ENCODE measurements at regions not wholly inside any gene's neighbourhood (a gene's known extent, or its start where the extent isn't known, plus 50 kb on each side); places are given as distances from the start of the nearest gene placed in this dataset.

- Histone ChIP-seq H3K4me3 (replicated peaks in 1 of 3; ENCODE audit: low read depth in 2 of 3, low read length in 3 of 3) (no peak overlapping the region), H3K4me1 (ENCODE audit: control insufficient read depth in 1 of 2, insufficient read depth in 2 of 2, low read length in 2 of 2) (no peaks in the 10 kb centered on the region), H3K9me3 (replicated peaks in 1 of 2; ENCODE audit: control insufficient read depth in 1 of 2, insufficient read depth in 1 of 2, low read length in 2 of 2) (peaks cover 0 to 5% of the 10 kb centered on the region in 2 donors), H3K27me3 (ENCODE audit: control insufficient read depth in 2 of 2, insufficient read depth in 2 of 2, low read length in 2 of 2) (no peaks in the 10 kb centered on the region), H3K4me2 (replicated peaks; ENCODE audit: extremely low read depth, low read length, poor library complexity, severe bottlenecking) (no peak overlapping the region), H3K9ac (ENCODE audit: insufficient read depth, low read length, poor library complexity, severe bottlenecking) (no peak overlapping the region), H2AFZ (ENCODE audit: insufficient read depth, low read depth, low read length, poor library complexity, severe bottlenecking) (no peak overlapping the region), H3K36me3 (replicated peaks in 1 of 2; ENCODE audit: control insufficient read depth in 1 of 2, insufficient read depth in 2 of 2, low read length in 2 of 2) (no peaks in the 10 kb centered on the region), H3K27ac (ENCODE audit: low read depth in 1 of 2, low read length in 2 of 2) (no peak overlapping the region), H4K20me1 (ENCODE audit: insufficient read depth, low read length) (no peaks in the 10 kb centered on the region), H3K79me2 (ENCODE audit: insufficient read depth, low read length) (no peaks in the 10 kb centered on the region)
- no peak overlapping the region for H3K27ac Mint-ChIP-seq
- no peaks in the 10 kb centered on the region for H3K4me1 Mint-ChIP-seq
- H3K27me3 Mint-ChIP-seq (ENCODE audit: low read depth in 3 of 3): peaks cover 0 to 2% (median 0%) of the 10 kb centered on the region in 3 donors
- no peak for TF ChIP-seq CTCF (IDR thresholded peaks at IDR 0.05)
- intact Hi-C loops (cut with micrococcal nuclease): no loop called here
- peaks cover 0 to 16% (median 5%) of the 10 kb centered on the region in 7 donors for H3K9me3 Mint-ChIP-seq
- H3K36me3 Mint-ChIP-seq: no peaks in the 10 kb centered on the region
- DNase-seq: no peak
- 59% methylated on average over 2 of the region's 7 CpGs for WGBS (ENCODE audit: insufficient coverage)
- no peak overlapping the region for H3K4me3 Mint-ChIP-seq
Observed at GRCh38 chr6:18893540-18894269, 506.6 kb downstream of the RNF144B start.

- Histone ChIP-seq H3K9ac (ENCODE audit: insufficient read depth, low read length, poor library complexity, severe bottlenecking) (no peak overlapping the region), H3K4me1 (ENCODE audit: control insufficient read depth in 1 of 2, insufficient read depth in 2 of 2, low read length in 2 of 2) (no peaks in the 10 kb centered on the region), H3K27ac (ENCODE audit: low read depth in 1 of 2, low read length in 2 of 2) (no peak overlapping the region), H4K20me1 (ENCODE audit: insufficient read depth, low read length) (no peaks in the 10 kb centered on the region), H3K79me2 (ENCODE audit: insufficient read depth, low read length) (no peaks in the 10 kb centered on the region), H3K4me3 (replicated peaks in 1 of 3; ENCODE audit: low read depth in 2 of 3, low read length in 3 of 3) (no peak overlapping the region), H3K27me3 (ENCODE audit: control insufficient read depth in 2 of 2, insufficient read depth in 2 of 2, low read length in 2 of 2) (no peaks in the 10 kb centered on the region), H3K4me2 (replicated peaks; ENCODE audit: extremely low read depth, low read length, poor library complexity, severe bottlenecking) (no peak overlapping the region), H3K9me3 (replicated peaks in 1 of 2; ENCODE audit: control insufficient read depth in 1 of 2, insufficient read depth in 1 of 2, low read length in 2 of 2) (peaks cover 0 to 9% of the 10 kb centered on the region in 2 donors), H3K36me3 (replicated peaks in 1 of 2; ENCODE audit: control insufficient read depth in 1 of 2, insufficient read depth in 2 of 2, low read length in 2 of 2) (no peaks in the 10 kb centered on the region), H2AFZ (ENCODE audit: insufficient read depth, low read depth, low read length, poor library complexity, severe bottlenecking) (no peak overlapping the region)
- Mint-ChIP-seq H3K27ac (no peak overlapping the region), H3K4me3 (no peak overlapping the region), H3K9me3 (peaks cover 0 to 16% (median 4%) of the 10 kb centered on the region in 7 donors), H3K4me1 (no peaks in the 10 kb centered on the region), H3K27me3 (ENCODE audit: low read depth in 3 of 3) (peaks cover 0 to 2% (median 0%) of the 10 kb centered on the region in 3 donors), H3K36me3 (no peaks in the 10 kb centered on the region)
- intact Hi-C loops (cut with micrococcal nuclease): no loop called here
- DNase-seq: no peak
- TF ChIP-seq CTCF (IDR thresholded peaks at IDR 0.05): no peak
Observed at GRCh38 chr6:18897350-18897749, 510.2 kb downstream of the RNF144B start.

Measured in CD14-positive monocyte (primary cell).